NB4 (cell line): ENCODE measurements at regions not wholly inside any gene's neighbourhood (a gene's known extent, or its start where the extent isn't known, plus 50 kb on each side); places are given as distances from the start of the nearest gene placed in this dataset.

Experiments used
- POLR2A ChIP-seq: IDR thresholded peaks from 2 replicates; pipeline ENCODE4 v1.6.1; 2011; ENCODE audit warnings: mild to moderate bottlenecking; ENCODE audit not compliant: insufficient read length; ENCODE audit errors: extremely low read depth
- TF ChIP-seq, protein P1 (sequence below): IDR thresholded peaks from one replicate; pipeline ENCODE4 v1.5.1; 2012; ENCODE audit warnings: low read depth, low read length

DNA sequence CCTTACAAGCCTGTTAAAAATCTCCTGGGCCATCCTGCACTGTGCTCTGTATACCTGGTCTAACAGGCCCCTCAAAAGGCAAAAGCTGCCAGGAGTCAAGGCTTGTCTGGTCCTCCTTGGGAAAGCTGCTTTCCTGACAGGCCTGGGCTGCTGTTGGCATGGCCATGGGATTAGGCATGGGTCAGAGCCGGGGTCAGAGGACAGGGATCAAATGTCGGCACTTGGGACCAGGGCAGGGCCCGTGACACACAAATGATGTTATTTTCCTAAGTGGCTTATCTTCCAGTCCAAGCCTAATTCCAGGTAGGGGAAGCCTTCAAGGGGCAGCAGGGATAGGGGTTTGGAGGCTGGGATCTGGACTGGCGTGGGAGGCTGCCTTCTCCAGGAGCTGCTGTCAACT is 191.5 kb upstream of the GPR26 start:
- TF ChIP-seq POLR2A = no peak
- TF ChIP-seq, protein P1, sequence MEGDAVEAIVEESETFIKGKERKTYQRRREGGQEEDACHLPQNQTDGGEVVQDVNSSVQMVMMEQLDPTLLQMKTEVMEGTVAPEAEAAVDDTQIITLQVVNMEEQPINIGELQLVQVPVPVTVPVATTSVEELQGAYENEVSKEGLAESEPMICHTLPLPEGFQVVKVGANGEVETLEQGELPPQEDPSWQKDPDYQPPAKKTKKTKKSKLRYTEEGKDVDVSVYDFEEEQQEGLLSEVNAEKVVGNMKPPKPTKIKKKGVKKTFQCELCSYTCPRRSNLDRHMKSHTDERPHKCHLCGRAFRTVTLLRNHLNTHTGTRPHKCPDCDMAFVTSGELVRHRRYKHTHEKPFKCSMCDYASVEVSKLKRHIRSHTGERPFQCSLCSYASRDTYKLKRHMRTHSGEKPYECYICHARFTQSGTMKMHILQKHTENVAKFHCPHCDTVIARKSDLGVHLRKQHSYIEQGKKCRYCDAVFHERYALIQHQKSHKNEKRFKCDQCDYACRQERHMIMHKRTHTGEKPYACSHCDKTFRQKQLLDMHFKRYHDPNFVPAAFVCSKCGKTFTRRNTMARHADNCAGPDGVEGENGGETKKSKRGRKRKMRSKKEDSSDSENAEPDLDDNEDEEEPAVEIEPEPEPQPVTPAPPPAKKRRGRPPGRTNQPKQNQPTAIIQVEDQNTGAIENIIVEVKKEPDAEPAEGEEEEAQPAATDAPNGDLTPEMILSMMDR = no peak
